ENCODE measurements at regions not wholly inside any gene's neighbourhood (a gene's known extent, or its start where the extent isn't known, plus 50 kb on each side); places are given as distances from the start of the nearest gene placed in this dataset.

GRCh38 chrX:130467936-130468335 is 66.1 kb downstream of the RBMX2 start:
- 81% methylated on average over 4 of the region's 4 CpGs for WGBS
- Histone ChIP-seq H3K4me3 (ENCODE audit: low read depth in 1 of 3, low read length in 3 of 3) (no peak overlapping the region), H3K36me3 (ENCODE audit: control insufficient read depth in 4 of 4, insufficient read depth in 3 of 4, low read depth in 1 of 4, low read length in 3 of 4) (no peaks in the 10 kb centered on the region), H3K27me3 (ENCODE audit: control insufficient read depth in 4 of 4, insufficient read depth in 4 of 4, low read length in 3 of 4) (no peaks in the 10 kb centered on the region), H3K9me3 (ENCODE audit: control insufficient read depth in 4 of 4, low read length in 3 of 4) (no peaks in the 10 kb centered on the region), H3K4me1 (ENCODE audit: control insufficient read depth in 4 of 4, insufficient read depth in 4 of 4, low read length in 3 of 4) (no peaks in the 10 kb centered on the region), H3K9ac (ENCODE audit: low read depth in 1 of 2, low read length in 2 of 2) (no peak overlapping the region), H3K27ac (ENCODE audit: low read depth in 1 of 2, low read length in 2 of 2) (no peak overlapping the region)
- no peak for TF ChIP-seq FOXA2 (IDR thresholded peaks at IDR 0.05)
- TF ChIP-seq ZBTB33 (IDR thresholded peaks at IDR 0.05), result no peak
- no peak for TF ChIP-seq JUND (IDR thresholded peaks at IDR 0.05)
- TF ChIP-seq RXRA (IDR thresholded peaks at IDR 0.05), result no peak
- TF ChIP-seq GABPA (IDR thresholded peaks at IDR 0.05 in 1 of 2, conservative IDR thresholded peaks at IDR 0.05 in 1 of 2), result no peak
- no peak for TF ChIP-seq HNF4A (conservative IDR thresholded peaks at IDR 0.05)
- TF ChIP-seq, protein P1, sequence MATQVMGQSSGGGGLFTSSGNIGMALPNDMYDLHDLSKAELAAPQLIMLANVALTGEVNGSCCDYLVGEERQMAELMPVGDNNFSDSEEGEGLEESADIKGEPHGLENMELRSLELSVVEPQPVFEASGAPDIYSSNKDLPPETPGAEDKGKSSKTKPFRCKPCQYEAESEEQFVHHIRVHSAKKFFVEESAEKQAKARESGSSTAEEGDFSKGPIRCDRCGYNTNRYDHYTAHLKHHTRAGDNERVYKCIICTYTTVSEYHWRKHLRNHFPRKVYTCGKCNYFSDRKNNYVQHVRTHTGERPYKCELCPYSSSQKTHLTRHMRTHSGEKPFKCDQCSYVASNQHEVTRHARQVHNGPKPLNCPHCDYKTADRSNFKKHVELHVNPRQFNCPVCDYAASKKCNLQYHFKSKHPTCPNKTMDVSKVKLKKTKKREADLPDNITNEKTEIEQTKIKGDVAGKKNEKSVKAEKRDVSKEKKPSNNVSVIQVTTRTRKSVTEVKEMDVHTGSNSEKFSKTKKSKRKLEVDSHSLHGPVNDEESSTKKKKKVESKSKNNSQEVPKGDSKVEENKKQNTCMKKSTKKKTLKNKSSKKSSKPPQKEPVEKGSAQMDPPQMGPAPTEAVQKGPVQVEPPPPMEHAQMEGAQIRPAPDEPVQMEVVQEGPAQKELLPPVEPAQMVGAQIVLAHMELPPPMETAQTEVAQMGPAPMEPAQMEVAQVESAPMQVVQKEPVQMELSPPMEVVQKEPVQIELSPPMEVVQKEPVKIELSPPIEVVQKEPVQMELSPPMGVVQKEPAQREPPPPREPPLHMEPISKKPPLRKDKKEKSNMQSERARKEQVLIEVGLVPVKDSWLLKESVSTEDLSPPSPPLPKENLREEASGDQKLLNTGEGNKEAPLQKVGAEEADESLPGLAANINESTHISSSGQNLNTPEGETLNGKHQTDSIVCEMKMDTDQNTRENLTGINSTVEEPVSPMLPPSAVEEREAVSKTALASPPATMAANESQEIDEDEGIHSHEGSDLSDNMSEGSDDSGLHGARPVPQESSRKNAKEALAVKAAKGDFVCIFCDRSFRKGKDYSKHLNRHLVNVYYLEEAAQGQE (IDR thresholded peaks at IDR 0.05), result no peak
- no peak for TF ChIP-seq RAD21 (IDR thresholded peaks at IDR 0.05)
- no peak for DNase-seq (ENCODE audit: low spot score)

- WGBS, result 76% methylated on average over 3 of the region's 3 CpGs
- DNase-seq (ENCODE audit: low spot score), result no peak
- no peaks in the 10 kb centered on the region for H3K36me3 ChIP-seq (ENCODE audit: control insufficient read depth in 4 of 4, insufficient read depth in 3 of 4, low read depth in 1 of 4, low read length in 3 of 4)
Measured at GRCh38 chrX:130468395-130468923, 66.7 kb downstream of the RBMX2 start.

More at GRCh38 chrX:130468395-130468923, 66.7 kb downstream of the RBMX2 start:
- Histone ChIP-seq H3K4me1 (ENCODE audit: control insufficient read depth in 4 of 4, insufficient read depth in 4 of 4, low read length in 3 of 4) (no peaks in the 10 kb centered on the region), H3K4me3 (ENCODE audit: low read depth in 1 of 3, low read length in 3 of 3) (no peak overlapping the region), H3K9ac (ENCODE audit: low read depth in 1 of 2, low read length in 2 of 2) (no peak overlapping the region), H3K9me3 (ENCODE audit: control insufficient read depth in 4 of 4, low read length in 3 of 4) (no peaks in the 10 kb centered on the region), H3K27ac (ENCODE audit: low read depth in 1 of 2, low read length in 2 of 2) (no peak overlapping the region), H3K27me3 (ENCODE audit: control insufficient read depth in 4 of 4, insufficient read depth in 4 of 4, low read length in 3 of 4) (no peaks in the 10 kb centered on the region)
- TF ChIP-seq FOXA2 (IDR thresholded peaks at IDR 0.05) (no peak), ZBTB33 (IDR thresholded peaks at IDR 0.05) (no peak), FOXA1 (IDR thresholded peaks at IDR 0.05) (no peak)
- TF ChIP-seq, protein P2, sequence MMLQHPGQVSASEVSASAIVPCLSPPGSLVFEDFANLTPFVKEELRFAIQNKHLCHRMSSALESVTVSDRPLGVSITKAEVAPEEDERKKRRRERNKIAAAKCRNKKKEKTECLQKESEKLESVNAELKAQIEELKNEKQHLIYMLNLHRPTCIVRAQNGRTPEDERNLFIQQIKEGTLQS (IDR thresholded peaks at IDR 0.05), result no peak
